HG02642 (cell line): ENCODE measurements at regions not wholly inside any gene's neighbourhood (a gene's known extent, or its start where the extent isn't known, plus 50 kb on each side); places are given as distances from the start of the nearest gene placed in this dataset.

Source experiments
- ATAC-seq: cut with Tn5 transposase; IDR thresholded peaks from one replicate; pipeline ENCODE4 v1.9.1; 2021; ENCODE audit warnings: mild to moderate bottlenecking; ENCODE audit not compliant: unreplicated experiment, poor library complexity

DNA sequence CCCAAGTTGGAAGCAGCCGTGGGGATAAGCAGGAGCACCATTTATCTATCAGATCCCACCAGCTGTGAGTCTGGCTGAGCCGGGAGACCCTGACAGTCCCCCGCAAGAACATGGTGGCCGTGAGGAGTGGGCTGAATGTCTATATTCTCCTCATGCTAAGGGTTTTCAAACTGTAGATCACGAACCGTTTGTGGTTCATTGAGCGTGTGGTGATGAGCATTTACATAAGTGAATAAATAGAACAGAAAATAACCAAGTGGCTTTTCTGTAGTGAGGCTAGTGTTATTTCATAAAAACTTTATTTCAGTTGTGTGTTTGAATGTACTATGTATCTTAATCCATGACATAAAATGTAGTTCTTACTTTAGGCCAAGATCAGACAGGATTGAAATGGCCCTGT lies 190.2 kb upstream of the APCDD1 start:
- no peak for ATAC-seq

DNA sequence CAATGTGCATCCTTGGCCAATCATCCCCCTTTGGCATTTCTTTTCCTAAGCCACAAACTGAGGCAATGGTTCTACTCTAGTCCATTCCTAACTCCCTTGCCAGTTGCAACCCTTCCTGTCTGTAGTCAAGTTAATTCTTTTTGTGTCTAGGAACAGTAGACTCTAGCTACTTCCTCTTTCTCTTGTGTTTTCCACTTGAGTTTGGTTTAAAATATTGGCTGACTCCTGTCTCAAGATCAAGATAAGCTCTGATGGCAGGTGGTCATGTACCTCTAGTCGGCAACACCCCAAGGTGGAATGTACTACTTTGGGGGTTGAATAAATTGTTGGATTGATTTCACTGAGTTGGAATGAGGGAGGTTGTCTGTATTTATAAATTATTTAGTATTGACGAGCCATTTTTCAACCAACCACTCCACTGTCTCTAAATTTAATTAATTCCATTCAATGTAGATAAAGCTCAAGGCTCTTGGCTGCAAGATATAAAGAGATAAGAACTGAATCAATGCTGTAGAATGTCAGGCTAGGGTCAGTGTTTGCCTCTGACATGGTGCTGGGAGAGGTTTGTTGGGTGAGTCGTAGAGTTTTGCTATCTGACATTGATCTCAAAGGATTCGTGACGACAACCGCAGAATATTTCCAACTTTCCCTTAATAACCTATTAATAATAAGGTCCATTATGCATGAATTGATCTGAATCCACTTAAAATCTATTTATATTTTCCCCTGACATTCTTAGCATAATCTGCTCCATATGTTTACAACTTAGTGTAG lies 188.7 kb upstream of the APCDD1 start:
- no peak for ATAC-seq

GRCh38 chr18:10266334-10266590 lies 188.2 kb upstream of the APCDD1 start:
- ATAC-seq, result no peak

GRCh38 chr18:10269261-10269660 lies 185.2 kb upstream of the APCDD1 start:
- no peak for ATAC-seq

DNA sequence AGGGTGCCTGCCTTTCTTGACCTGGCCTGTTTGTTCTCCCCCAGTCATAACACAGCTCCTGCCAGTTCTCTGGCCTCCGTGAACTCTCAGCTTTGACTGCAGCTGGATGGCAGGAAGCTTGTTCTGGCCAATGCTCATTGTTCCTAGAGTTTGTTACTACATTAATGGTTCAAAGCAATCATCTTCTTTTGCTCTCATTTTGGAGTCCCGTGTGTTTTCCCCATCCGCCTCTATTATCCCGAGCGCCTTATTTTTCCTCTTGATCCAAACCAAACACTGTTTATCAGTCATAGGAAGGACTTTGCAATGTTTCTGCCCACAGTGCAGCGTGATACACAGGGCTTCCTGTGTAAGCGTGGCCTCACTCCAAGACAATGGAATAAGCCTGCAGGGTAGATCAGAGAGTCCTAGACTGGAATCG lies 184.3 kb upstream of the APCDD1 start:
- no peak for ATAC-seq

DNA sequence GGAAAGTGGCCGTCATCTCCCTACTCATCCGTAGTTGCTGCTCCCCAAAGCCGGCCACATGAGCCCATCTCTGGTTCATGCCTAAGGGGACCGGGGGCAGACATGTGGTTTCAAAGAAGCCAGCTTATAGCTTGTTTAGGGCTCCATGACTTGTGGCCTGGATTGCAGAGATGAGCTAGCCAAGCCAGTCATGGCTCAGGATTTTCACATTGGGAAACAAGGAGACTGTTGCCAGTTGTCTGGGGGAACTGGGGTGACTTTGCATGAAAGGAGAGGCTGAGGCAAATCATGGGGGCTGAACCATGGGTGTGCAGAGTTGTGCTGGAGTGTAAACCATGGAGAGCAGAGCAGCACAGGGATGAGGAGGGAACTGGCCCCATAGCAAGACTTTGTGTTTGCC lies 183.0 kb upstream of the APCDD1 start:
- no peak for ATAC-seq

DNA sequence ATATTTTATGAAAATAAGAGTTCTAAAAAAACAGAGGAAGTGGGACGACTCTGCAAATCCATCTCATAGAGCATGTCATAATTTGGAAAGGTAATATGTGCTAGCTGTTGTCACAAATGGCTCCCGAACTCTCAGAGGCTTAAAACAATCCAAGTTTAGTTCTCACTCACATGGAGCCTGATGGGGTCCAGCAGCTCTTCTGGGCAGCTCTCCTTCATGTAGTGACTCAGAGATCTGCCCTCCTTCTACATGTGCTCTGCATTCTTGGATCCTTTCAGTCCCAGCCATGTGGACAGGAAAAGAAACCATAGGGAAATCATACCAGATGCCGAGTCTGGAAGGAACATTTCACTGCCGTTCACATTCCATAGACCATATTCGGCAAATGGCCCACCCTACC lies 180.1 kb upstream of the APCDD1 start:
- no peak for ATAC-seq

GRCh38 chr18:10275486-10275885 lies 178.9 kb upstream of the APCDD1 start:
- no peak for ATAC-seq

DNA sequence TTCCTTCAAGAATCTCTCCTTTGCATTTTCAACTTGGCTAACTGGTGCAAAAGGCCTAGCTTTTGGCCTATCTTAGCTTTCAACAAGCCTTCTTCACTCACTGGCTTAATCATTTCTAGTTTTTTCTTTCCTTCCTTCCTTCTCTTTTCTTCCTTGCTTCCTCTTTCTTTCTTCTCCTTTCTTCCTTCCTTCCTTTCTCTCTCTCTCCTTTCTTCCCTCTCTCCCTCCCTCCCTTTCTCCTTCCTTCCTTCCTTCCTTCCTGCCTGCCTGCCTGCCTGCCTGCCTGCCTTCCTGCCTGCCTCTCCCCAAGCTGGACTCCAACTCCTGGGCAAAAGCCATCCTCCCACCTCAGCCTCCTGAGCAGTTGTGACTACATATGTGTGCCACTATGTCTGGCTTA lies 176.2 kb upstream of the APCDD1 start:
- no peak for ATAC-seq

DNA sequence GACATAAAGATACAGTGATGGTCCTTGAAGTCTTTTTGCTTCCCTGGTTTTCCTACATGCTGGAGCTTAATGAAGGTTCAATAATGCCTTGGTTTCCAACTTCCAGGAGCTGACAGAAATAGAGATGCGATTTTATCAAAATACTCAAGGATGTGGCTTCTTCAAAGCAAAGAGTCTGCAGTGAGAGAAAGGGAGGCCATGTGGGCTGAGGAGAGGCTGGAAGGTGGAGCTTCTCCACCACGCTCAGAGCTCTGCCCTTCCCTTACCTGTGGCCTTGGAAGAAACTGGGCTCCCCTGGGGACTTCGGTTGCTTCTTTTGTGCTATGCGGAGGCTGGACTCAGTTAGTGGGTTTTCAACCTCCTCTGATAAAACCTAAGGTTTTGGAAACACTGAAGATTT lies 175.0 kb upstream of the APCDD1 start:
- ATAC-seq, result no peak

DNA sequence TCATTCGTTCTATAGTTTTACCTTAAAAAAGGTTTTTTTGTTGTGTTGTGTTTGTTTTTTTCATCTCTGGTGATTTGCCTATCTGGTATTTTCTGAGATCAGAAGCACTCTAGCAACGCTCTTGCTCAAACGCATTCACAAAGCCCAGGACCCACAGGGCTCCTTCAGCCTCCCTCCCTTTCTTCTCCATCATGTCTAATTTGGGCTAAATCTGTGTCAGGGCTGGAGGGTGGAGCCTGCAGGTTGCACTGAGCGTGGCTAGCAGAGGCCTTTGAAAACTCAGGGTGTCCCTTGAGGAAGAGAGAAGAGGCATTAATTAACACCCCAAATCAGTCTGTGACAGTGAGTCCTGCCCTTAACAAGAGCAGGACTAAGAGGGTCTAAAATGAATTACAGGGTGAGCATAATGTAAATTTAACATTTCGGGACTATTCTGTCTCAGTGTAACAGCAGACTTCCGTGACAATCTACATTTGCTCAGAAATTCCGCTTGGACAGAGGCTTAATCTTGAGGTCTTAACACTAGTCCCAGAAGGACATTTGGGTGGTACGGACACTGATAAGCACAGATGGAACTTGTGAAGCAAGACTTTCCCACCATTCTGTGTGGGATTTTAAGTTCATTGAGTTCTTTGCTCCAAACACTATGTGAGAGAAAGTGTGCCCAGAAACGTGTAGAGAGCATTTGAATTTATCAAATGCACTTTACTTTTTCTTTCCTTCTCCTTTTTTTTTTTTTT lies 174.4 kb upstream of the APCDD1 start:
- ATAC-seq, result no peak

DNA sequence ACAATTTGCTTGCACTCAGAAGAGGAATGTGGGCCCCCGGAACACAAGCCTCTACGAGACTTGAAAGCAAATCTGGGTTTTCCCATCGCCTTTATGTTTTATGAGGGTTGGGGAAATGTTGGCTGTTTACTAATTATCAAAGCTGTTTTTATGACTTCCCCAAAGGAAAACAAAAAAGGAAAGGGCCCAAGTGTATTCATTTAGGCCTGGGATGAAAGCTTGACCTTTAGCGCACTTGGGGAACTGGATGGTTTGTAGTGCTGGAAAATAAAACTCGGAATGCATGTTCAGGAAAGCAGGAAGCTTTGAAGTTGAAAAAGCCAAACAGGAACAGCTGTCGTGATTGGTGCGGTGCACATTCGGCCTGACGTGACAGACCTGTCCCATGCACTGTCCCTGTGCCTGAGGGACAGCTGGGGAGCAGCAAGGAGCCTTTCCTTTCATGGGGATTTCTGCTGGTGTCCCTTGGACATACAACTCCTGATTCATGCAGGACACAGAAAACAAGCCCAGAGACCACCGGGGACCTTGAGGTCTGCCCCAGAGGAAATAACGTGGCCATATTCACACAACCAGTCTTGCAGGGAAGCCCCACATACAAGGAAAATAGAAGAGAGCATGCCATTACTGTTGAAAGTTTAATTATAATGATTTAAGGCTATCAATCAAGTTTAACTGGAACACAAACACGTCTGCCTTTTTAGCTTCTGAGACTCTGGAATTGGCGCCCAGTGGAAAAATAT lies 169.7 kb upstream of the APCDD1 start:
- no peak for ATAC-seq

DNA sequence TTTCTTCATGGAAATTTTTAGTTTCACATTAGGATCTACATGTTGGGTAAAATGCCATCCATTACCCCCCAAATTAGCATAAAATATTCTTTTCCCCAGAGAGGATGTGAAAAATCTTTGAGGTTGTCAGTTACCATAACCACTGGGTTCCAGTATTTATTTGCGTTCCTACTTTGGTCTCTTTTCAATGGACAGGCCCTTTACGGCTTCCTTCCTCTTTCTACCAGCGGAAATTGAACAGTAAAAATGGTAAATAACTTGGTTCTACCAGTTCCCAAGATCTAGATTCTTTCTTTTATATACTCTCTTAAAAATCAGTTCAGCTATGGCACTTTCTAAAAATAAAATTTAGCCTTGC lies 169.2 kb upstream of the APCDD1 start:
- ATAC-seq, result no peak

- no peak for ATAC-seq
Measured at GRCh38 chr18:10286580-10287150, 167.8 kb upstream of the APCDD1 start.

- ATAC-seq, result no peak
Measured at GRCh38 chr18:10289251-10289650, 165.2 kb upstream of the APCDD1 start.

DNA sequence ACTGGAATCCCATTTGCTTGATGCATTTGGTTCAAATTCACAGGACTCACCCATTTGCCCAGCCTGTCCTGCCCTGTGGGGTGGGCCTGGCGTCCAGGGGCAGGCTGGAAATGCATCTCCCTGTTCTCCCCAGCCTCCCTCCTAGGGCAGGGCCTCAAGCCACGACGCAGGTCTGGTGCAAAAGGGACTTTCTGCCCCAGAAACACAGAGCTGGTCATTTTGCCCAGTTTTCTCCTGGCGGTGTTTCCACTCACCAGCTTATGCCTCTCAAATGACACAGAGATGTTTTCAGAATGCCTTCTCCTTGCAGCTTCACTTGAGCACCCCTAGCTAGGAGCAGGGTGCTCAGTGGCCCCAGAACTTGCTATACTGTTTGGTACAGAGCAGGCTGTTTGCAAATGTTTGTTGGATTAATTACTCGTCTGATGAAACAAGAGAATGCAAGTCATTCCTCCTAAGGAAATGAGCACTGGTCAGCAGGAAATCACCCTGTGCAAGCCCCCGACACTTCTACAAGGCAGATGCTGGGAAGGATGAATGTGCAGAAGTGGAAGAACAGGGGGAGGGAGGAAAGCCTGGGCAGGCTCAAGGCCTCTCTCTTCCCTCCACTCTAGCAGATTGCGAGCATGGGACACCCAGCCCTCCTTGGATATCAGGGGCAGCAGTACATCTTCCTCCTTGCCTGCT lies 164.3 kb upstream of the APCDD1 start:
- no peak for ATAC-seq

- ATAC-seq, result no peak
Measured at GRCh38 chr18:10290638-10291235, 163.7 kb upstream of the APCDD1 start.

- ATAC-seq, result no peak
Measured at GRCh38 chr18:10291568-10291981, 162.9 kb upstream of the APCDD1 start.

DNA sequence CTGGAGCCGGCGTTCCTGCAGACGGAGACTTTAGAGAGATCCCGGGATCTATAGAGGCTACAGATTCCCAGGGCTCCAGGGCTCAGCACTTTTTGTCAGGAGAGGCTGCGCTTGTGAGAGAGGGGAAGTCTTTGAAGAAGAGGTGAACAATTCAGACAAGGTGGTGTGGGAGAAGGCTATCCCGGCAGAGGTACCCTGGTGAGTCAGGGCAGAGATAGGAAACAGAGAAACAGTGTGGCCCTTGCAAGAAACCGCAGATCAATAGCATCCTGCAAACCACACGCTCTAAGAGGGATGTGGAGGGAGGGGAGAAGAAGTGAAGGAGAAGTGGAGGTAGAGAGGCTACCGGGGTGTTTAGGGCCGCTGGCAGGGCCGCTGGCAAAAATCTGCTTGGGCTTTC lies 160.5 kb upstream of the APCDD1 start:
- ATAC-seq, result no peak

DNA sequence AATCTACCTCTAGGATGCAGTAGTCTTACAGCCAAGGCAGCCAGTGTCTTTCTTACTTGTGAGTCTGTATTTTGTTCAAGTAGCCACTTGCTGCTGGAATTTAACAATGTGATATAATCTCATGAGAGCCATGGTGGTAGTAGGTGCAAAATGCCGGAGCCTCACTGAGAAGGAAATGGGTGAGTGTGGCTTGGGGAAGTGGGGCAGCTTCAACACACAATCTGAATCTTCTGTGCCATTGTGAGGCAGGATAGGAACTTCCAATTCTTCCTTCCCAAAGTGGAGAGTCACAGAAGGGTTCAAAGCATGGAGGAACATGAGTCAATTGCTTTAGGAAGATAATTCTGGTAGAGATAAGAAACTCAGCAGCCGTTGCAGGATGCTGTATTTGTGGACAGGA lies 158.7 kb upstream of the APCDD1 start:
- ATAC-seq, result no peak
